H1 (cell line): ENCODE measurements at regions not wholly inside any gene's neighbourhood (a gene's known extent, or its start where the extent isn't known, plus 50 kb on each side); places are given as distances from the start of the nearest gene placed in this dataset.

Source experiments
- GABPA ChIP-seq: IDR thresholded peaks from 2 replicates; pipeline ENCODE4 v1.6.1; 2011; ENCODE audit warnings: mild to moderate bottlenecking, low read length, moderate library complexity, borderline replicate concordance; ENCODE audit not compliant: insufficient read depth
- KDM1A ChIP-seq: fragments of 200-600, 300-600 bp; sonication (generic); IDR thresholded peaks from 2 replicates; pipeline ENCODE4 v1.7.1; 2016; ENCODE audit warnings: mild to moderate bottlenecking, low read length, borderline replicate concordance
- TEAD4 ChIP-seq: IDR thresholded peaks from 2 replicates; pipeline ENCODE4 v1.6.1; 2012; ENCODE audit warnings: low read depth, low read length, inconsistent platforms, mixed read lengths

- no peak for TF ChIP-seq TEAD4
- TF ChIP-seq GABPA: no peak
- TF ChIP-seq KDM1A: no peak
- TF ChIP-seq, all 59 proteins: peak for 0
Measured at GRCh38 chr5:33271606-33272005, 169.2 kb upstream of the TARS1 start (continued).
